Glutamatergic neuron (in vitro differentiated cells): ENCODE measurements at regions not wholly inside any gene's neighbourhood (a gene's known extent, or its start where the extent isn't known, plus 50 kb on each side); places are given as distances from the start of the nearest gene placed in this dataset.

Experiments used
- DNase-seq: peaks from one replicate; pipeline ENCODE4 v3.0.0; 2022
- H3K27ac Mint-ChIP-seq: one replicate; pipeline ENCODE4 v1.8.0; 2020; ENCODE audit warnings: mild to moderate bottlenecking, mixed read lengths, inconsistent platforms; ENCODE audit not compliant: unreplicated experiment
- H3K27me3 Mint-ChIP-seq: one replicate; pipeline ENCODE4 v1.8.0; 2020; ENCODE audit warnings: mild to moderate bottlenecking, moderate library complexity, mixed read lengths, inconsistent platforms; ENCODE audit not compliant: unreplicated experiment
- H3K36me3 Mint-ChIP-seq: one replicate; pipeline ENCODE4 v1.8.0; 2020; ENCODE audit warnings: mild to moderate bottlenecking, mixed read lengths, inconsistent platforms; ENCODE audit not compliant: unreplicated experiment
- H3K4me1 Mint-ChIP-seq: one replicate; pipeline ENCODE4 v1.8.0; 2020; ENCODE audit warnings: mild to moderate bottlenecking, low read depth, mixed read lengths, inconsistent platforms; ENCODE audit not compliant: unreplicated experiment
- H3K4me3 Mint-ChIP-seq: one replicate; pipeline ENCODE4 v1.8.0; 2020; ENCODE audit warnings: mild to moderate bottlenecking, mixed read lengths, inconsistent platforms; ENCODE audit not compliant: unreplicated experiment
- H3K9me3 Mint-ChIP-seq: one replicate; pipeline ENCODE4 v1.8.0; 2020; ENCODE audit warnings: mild to moderate bottlenecking, moderate library complexity, mixed read lengths, inconsistent platforms; ENCODE audit not compliant: unreplicated experiment
- TF ChIP-seq, protein P1 (sequence below): fragments of 200-600 bp; sonication (generic); IDR thresholded peaks from one replicate; pipeline ENCODE4 v1.5.0; 2021; ENCODE audit not compliant: partially characterized antibody, unreplicated experiment

DNA sequence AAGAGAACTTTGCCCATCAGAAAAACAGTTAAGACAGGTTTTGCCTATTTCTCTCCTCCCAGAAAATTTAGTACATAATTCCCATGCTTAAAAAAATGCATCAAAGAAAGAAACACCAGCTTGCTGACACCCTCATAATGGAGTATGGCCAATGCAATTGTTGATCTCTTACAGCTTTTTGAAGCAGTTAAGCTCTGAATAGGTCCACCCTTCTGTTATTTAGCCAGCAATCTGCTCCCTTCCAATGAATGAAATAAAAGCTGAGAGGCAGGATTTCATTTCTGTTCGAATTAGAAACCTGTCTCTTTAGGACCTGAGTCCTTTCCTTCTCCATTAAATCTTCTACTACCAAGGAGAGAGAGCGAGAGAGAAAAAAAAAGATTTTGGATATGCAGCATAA lies 288.7 kb downstream of the RNF144B start:
- no peak for DNase-seq
- H3K27ac Mint-ChIP-seq, result no peak overlapping the region
- peaks cover 2% of the 10 kb centered on the region for H3K9me3 Mint-ChIP-seq
- H3K36me3 Mint-ChIP-seq, result peaks cover 3% of the 10 kb centered on the region
- peaks cover 2% of the 10 kb centered on the region for H3K27me3 Mint-ChIP-seq
- H3K4me3 Mint-ChIP-seq, result no peak overlapping the region
- TF ChIP-seq, protein P1, sequence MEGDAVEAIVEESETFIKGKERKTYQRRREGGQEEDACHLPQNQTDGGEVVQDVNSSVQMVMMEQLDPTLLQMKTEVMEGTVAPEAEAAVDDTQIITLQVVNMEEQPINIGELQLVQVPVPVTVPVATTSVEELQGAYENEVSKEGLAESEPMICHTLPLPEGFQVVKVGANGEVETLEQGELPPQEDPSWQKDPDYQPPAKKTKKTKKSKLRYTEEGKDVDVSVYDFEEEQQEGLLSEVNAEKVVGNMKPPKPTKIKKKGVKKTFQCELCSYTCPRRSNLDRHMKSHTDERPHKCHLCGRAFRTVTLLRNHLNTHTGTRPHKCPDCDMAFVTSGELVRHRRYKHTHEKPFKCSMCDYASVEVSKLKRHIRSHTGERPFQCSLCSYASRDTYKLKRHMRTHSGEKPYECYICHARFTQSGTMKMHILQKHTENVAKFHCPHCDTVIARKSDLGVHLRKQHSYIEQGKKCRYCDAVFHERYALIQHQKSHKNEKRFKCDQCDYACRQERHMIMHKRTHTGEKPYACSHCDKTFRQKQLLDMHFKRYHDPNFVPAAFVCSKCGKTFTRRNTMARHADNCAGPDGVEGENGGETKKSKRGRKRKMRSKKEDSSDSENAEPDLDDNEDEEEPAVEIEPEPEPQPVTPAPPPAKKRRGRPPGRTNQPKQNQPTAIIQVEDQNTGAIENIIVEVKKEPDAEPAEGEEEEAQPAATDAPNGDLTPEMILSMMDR, result no peak
- peaks cover 12% of the 10 kb centered on the region for H3K4me1 Mint-ChIP-seq

DNA sequence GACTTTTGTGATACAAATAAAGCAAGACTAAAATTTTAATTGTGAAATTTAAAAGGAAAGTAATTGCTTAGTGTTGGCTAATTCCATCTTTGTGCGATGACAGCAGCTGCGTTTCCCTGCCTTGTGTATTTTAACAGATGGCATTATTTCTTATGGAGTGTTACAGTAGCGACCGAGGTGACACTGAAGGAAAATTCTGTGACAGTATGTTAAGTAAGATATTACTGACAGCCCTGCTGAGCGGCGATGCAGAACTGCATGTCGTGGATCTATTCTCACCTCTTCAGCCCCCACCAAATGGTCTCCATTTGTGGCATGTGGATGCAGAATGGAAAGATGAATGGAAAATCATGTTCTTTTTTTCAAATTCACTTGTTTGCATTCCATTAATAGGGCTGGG lies 289.4 kb downstream of the RNF144B start:
- H3K27ac Mint-ChIP-seq, result no peak overlapping the region

DNA sequence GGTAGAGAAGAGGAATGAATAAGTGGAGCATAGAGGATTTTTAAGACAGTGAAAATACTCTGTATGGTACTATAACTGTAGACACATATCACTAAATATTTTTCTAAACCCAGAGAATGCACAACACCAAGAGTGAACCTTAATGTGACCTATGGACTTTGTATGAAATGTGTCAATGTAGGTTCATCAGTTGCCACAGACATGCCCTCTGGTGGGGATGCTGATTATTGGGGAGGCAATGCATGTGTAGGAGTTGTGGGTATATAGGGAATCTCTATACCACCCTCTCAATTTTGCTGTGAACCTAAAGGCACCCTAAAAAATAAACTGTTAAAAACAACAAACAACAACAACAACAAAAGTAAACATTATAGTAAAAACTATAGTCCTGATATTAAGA lies 293.7 kb downstream of the RNF144B start:
- Mint-ChIP-seq H3K27ac (no peak overlapping the region), H3K4me3 (no peak overlapping the region), H3K27me3 (peaks cover 2% of the 10 kb centered on the region), H3K36me3 (peaks cover 3% of the 10 kb centered on the region), H3K4me1 (peaks cover 11% of the 10 kb centered on the region), H3K9me3 (peaks cover 2% of the 10 kb centered on the region)
- TF ChIP-seq, protein P1, result no peak
- no peak for DNase-seq

More for the DNA sequence above, 289.4 kb downstream of the RNF144B start:
- Mint-ChIP-seq H3K4me1 (peaks cover 12% of the 10 kb centered on the region), H3K36me3 (peaks cover 3% of the 10 kb centered on the region), H3K4me3 (no peak overlapping the region), H3K27me3 (no peaks in the 10 kb centered on the region), H3K9me3 (peaks cover 2% of the 10 kb centered on the region)
- TF ChIP-seq, protein P1, result no peak
- DNase-seq, result no peak

DNA sequence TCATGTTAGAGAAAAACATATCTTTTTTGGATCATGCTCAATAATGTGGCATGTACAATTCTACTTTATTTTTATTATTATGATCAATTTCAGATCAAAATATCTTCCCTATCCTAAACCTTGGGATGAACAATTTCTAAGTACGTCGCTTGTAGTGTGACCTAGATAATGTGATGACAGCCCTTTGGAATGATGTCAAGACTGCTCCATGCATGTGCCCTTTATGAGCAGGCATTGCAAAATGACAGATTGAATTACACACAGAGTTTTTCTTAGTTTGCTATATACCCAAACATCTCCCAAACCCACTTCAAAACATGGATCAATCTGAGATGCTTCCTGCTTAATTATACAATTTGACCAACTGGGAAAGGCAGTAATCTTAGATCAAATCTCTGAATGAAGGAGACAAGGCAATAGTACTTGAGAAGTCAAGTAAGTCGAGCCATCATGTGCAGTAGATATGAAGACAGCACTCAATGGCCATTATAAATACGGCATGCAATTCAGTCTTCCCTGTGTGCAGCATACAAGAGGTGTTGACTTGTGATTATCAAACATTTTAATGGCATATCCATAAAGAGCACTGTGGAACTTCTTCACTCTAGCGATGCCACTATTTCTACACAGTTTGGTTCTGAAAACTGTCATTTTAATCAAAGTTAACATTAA lies 294.8 kb downstream of the RNF144B start:
- no peak for DNase-seq
- Mint-ChIP-seq H3K27me3 (peaks cover 2% of the 10 kb centered on the region), H3K27ac (no peak overlapping the region), H3K36me3 (peaks cover 3% of the 10 kb centered on the region), H3K9me3 (peaks cover 2% of the 10 kb centered on the region), H3K4me1 (peaks cover 2% of the 10 kb centered on the region), H3K4me3 (no peak overlapping the region)
- TF ChIP-seq, protein P1, result no peak

DNA sequence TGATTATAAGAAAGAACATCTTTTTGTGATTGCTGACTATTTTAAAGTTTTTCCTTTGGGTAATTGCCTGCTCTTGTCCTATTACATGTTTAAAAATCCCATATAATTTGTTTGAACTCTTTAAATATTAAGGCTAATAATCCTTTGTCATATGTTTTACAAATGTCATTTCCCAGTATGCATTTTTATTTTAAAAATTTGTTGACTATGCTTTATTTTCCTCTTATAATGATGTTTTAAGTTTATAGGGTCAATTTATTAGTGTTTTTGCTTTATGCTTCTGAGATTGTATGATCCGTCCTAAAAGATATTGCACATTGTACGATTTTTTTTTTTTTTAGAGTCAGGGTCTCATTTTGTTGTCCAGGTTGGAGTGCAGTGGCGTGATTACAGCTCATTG lies 297.2 kb downstream of the RNF144B start:
- Mint-ChIP-seq H3K9me3 (no peaks in the 10 kb centered on the region), H3K4me1 (no peaks in the 10 kb centered on the region), H3K27me3 (peaks cover 2% of the 10 kb centered on the region), H3K36me3 (no peaks in the 10 kb centered on the region), H3K27ac (no peak overlapping the region), H3K4me3 (no peak overlapping the region)
- TF ChIP-seq, protein P1, result no peak
- DNase-seq, result no peak
